Upper lobe of right lung (tissue), 1 donor: ENCODE measurements at regions not wholly inside any gene's neighbourhood (a gene's known extent, or its start where the extent isn't known, plus 50 kb on each side); places are given as distances from the start of the nearest gene placed in this dataset.
"Not testable (repeated sequence)": the region's sequence is repeated elsewhere in the genome, so short reads cannot be mapped to it uniquely, and the experiment has no call there.

Experiments used
- ATAC-seq: fragments of 200-7000 bp; cut with Tn5 transposase; one replicate; pipeline ENCODE4 v1.9.1; 2020; ENCODE audit warnings: mild to moderate bottlenecking, moderate library complexity
- DNase-seq: peaks from one replicate; pipeline ENCODE4 v3.0.0-alpha.2; 2020
- H3K27ac ChIP-seq: fragments of 200-600 bp; one replicate; pipeline ENCODE4 v1.8.0; 2022
- H3K27me3 ChIP-seq: fragments of 200-600 bp; one replicate; pipeline ENCODE4 v1.8.0; 2022; ENCODE audit warnings: mild to moderate bottlenecking
- H3K36me3 ChIP-seq: fragments of 200-600 bp; one replicate; pipeline ENCODE4 v1.8.0; 2022
- H3K4me1 ChIP-seq: fragments of 200-600 bp; one replicate; pipeline ENCODE4 v1.8.0; 2022
- H3K4me3 ChIP-seq: fragments of 200-600 bp; one replicate; pipeline ENCODE4 v1.8.0; 2022; ENCODE audit warnings: mild to moderate bottlenecking
- H3K9me3 ChIP-seq: fragments of 200-600 bp; one replicate; pipeline ENCODE4 v1.8.0; 2022
- intact Hi-C: fragments of 100-400 bp; cut with DNase I; formaldehyde crosslinking; loops from one replicate; pipeline ENCODE4 v1.11.0; 2022
- TF ChIP-seq, protein P1 (sequence below): fragments of 200-600 bp; IDR thresholded peaks from one replicate; pipeline ENCODE4 v1.8.0; 2022; ENCODE audit warnings: antibody characterized with exemption
- donor health status: DM: no; HTN: yes; CAD: no; lungs with severe emphysema.

DNA sequence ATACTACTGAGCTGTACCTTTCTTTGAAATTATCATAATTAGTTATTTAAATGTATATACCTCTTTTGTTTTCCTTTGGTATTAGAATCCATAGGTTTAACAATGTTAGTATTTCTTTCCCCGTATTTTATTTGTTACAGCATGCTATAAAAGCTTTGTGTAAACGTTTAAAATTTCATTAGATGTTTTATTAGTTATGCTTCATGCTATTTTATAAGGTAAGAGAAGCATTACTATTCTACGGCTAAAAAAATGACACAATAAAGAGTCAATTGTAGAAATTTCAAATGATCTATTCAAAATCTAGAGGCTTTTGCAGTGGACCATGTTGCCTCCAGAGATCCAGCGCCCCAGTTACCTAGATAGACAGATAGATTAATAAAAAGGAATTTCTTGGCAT is 1203.3 kb upstream of the IGFBP7 start:
- TF ChIP-seq, protein P1, sequence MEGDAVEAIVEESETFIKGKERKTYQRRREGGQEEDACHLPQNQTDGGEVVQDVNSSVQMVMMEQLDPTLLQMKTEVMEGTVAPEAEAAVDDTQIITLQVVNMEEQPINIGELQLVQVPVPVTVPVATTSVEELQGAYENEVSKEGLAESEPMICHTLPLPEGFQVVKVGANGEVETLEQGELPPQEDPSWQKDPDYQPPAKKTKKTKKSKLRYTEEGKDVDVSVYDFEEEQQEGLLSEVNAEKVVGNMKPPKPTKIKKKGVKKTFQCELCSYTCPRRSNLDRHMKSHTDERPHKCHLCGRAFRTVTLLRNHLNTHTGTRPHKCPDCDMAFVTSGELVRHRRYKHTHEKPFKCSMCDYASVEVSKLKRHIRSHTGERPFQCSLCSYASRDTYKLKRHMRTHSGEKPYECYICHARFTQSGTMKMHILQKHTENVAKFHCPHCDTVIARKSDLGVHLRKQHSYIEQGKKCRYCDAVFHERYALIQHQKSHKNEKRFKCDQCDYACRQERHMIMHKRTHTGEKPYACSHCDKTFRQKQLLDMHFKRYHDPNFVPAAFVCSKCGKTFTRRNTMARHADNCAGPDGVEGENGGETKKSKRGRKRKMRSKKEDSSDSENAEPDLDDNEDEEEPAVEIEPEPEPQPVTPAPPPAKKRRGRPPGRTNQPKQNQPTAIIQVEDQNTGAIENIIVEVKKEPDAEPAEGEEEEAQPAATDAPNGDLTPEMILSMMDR: no peak
- Histone ChIP-seq H3K4me1 (no peaks in the 10 kb centered on the region), H3K9me3 (no peaks in the 10 kb centered on the region), H3K4me3 (no peak overlapping the region), H3K27me3 (no peaks in the 10 kb centered on the region), H3K27ac (no peak overlapping the region), H3K36me3 (no peaks in the 10 kb centered on the region)
- ATAC-seq (no peak), DNase-seq (no peak)
- intact Hi-C loops: no loop called here

DNA sequence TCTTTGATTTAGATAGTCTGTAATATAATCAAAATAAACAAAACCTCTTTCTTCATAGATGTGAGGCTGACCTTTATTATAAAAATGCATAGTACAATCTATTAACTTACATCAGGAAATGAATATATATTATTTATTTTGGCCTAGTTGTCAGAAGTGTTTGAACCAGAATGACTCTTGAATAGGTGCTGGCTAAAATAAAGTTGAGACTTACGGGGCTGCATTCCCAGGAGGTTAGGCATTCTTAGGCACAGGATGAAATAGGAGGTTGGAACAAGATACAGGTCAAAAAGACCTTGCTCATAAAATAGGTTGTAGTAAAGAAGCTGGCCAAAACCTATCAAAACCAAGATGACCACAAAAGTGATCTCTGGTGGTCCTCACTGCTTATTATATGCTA is 1193.3 kb upstream of the IGFBP7 start:
- intact Hi-C loops: no loop called here
- TF ChIP-seq, protein P1: no peak
- H3K4me3 ChIP-seq: no peak overlapping the region
- ATAC-seq: no peak
- no peak for DNase-seq
- H3K27me3 ChIP-seq: no peaks in the 10 kb centered on the region
- H3K4me1 ChIP-seq: no peaks in the 10 kb centered on the region
- no peak overlapping the region for H3K27ac ChIP-seq
- H3K36me3 ChIP-seq: no peaks in the 10 kb centered on the region
- H3K9me3 ChIP-seq: no peaks in the 10 kb centered on the region

DNA sequence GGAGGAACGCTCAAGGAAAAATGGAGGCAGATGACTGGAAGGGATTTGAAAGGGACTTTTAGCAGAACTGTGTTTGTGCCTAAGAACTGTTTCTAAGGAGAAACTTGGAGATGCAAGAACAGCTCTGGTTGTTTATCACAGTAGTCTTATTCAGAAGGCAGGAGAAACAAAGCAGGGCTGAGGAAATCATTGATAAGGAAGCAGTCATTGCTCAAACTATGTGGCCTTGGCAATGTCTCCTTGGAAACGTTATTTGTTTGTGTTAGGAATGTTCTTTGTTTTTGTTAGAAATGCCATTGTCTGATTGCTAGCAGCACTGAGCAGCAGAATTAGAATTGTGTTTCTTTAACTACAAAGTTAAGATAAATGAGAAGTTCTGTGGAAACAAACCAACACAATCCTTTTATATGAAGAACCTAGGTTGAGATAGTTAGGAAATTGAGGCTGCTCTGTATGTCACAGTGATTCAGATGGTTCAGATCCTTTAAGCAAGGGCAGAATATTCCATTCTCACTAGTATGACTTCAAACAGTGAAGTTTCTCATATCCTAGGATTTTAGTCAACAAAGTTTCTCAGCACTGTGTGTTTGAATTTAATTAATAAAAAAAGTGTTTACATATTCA is 1191.3 kb upstream of the IGFBP7 start:
- ATAC-seq (no peak), DNase-seq (no peak)
- TF ChIP-seq, protein P1: no peak
- H3K27ac ChIP-seq: no peak overlapping the region
- intact Hi-C loops: no loop called here
- no peaks in the 10 kb centered on the region for H3K9me3 ChIP-seq
- no peak overlapping the region for H3K4me3 ChIP-seq
- H3K27me3 ChIP-seq: no peaks in the 10 kb centered on the region
- H3K4me1 ChIP-seq: no peaks in the 10 kb centered on the region
- no peaks in the 10 kb centered on the region for H3K36me3 ChIP-seq

DNA sequence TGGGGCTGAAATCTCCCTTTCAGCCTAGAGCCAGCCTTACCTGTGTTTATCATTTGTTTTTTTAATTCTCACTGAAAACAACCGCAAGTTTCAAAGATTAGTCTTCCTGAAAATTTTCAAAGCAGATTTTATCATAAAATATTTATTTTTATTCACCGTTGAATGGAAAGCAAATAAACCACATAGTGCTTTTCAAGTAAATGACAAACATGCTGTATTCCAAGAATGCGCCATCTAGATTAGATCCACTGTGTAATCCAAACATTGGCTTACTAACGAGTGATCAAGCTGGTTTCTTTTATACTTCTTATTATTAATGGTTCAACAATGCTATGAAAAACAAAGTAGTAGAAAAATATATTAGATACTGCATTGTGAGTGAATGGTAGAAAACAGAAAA is 1176.2 kb upstream of the IGFBP7 start:
- H3K27ac ChIP-seq: no peak overlapping the region
- no peaks in the 10 kb centered on the region for H3K36me3 ChIP-seq
- intact Hi-C loops: no loop called here
- DNase-seq (no peak), ATAC-seq (no peak)
- TF ChIP-seq, protein P1: no peak
- H3K27me3 ChIP-seq: no peaks in the 10 kb centered on the region
- H3K4me3 ChIP-seq: no peak overlapping the region
- no peaks in the 10 kb centered on the region for H3K9me3 ChIP-seq
- H3K4me1 ChIP-seq: no peaks in the 10 kb centered on the region

DNA sequence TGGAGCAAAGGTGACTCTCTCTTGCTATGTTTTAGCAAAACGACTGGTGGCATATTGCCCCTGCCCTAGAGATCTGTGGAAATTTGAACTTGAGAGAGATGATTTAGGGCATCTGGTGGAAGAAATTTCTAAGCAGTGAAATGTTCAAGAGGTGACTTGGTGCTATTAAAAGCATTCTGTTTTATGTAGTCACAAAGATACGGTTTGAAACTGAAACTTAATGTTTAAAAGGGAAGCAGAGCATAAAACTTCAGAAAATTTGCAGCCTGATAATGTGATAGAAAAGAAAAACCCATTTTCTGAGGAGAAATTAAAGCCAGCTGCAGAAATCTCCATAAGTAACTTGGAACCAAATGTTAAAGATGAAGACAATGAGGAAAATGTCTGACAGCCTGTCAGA is 1170.7 kb upstream of the IGFBP7 start:
- H3K4me1 ChIP-seq, H3K27me3 ChIP-seq, H3K9me3 ChIP-seq, H3K36me3 ChIP-seq, H3K27ac ChIP-seq, intact Hi-C loops, ATAC-seq, DNase-seq, H3K4me3 ChIP-seq: not testable (repeated sequence)

DNA sequence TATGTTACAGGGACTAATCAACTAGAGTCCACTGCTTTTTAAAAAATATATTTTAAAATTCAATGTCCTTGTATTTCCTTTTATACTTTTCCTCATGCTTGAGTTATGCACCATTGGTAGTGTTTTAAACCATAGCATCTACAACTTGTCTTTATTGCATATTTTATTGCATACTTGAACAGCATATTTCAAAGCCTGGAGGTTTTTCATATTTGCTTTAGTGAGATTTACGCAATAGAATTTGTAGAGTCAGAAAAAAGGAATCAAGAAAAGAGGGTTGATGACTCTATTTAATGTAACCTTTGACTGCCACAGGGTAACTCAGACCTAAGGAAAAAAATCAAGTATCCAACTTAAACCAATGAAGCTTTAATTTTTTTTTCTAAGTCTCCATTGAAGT is 1165.7 kb upstream of the IGFBP7 start:
- H3K4me3 ChIP-seq: no peak overlapping the region
- H3K9me3 ChIP-seq: no peaks in the 10 kb centered on the region
- no peak for DNase-seq
- H3K27me3 ChIP-seq: no peaks in the 10 kb centered on the region
- H3K36me3 ChIP-seq: no peaks in the 10 kb centered on the region
- TF ChIP-seq, protein P1: no peak
- no peak for ATAC-seq
- H3K4me1 ChIP-seq: no peaks in the 10 kb centered on the region
- no peak overlapping the region for H3K27ac ChIP-seq
- intact Hi-C loops: no loop called here
